SU-DHL-6 (cell line): ENCODE measurements at regions not wholly inside any gene's neighbourhood (a gene's known extent, or its start where the extent isn't known, plus 50 kb on each side); places are given as distances from the start of the nearest gene placed in this dataset.

ENCODE experiments used
- EZH2phosphoT487 ChIP-seq: fragments of 200-600 bp; sonication (generic), shearing (Covaris generic); conservative IDR thresholded peaks from 2 replicates; pipeline ENCODE4 v1.6.1; 2018; ENCODE audit warnings: mild to moderate bottlenecking, antibody characterized with exemption, low read length, moderate library complexity, mixed read lengths
- TF ChIP-seq, protein P1 (sequence below): fragments of 200-600 bp; sonication (generic); IDR thresholded peaks from one replicate; pipeline ENCODE4 v1.5.1; 2017; ENCODE audit warnings: antibody characterized with exemption, mild to moderate bottlenecking, low read length, moderate library complexity; ENCODE audit not compliant: insufficient read depth, poor library complexity, severe bottlenecking

DNA sequence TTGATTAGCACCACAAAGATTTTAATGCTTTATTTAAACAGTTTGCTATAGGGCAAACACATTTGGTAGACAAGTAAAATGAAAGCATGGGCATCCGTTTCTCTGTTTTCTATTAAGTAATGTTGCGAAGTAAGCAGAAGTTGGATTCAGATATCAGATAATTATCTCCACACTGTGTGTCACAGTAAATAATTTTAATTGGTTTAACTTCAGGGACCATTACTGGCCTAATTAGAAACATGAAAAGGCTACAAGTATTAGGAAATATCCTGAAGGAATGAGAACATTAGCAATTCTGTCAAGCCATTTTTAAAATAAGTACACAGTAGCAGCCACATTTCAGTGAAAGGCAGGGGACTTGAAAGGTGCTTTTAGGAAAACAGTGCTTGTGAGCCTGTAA lies 975.4 kb downstream of the NR2F1-AS1 start:
- TF ChIP-seq, protein P1, sequence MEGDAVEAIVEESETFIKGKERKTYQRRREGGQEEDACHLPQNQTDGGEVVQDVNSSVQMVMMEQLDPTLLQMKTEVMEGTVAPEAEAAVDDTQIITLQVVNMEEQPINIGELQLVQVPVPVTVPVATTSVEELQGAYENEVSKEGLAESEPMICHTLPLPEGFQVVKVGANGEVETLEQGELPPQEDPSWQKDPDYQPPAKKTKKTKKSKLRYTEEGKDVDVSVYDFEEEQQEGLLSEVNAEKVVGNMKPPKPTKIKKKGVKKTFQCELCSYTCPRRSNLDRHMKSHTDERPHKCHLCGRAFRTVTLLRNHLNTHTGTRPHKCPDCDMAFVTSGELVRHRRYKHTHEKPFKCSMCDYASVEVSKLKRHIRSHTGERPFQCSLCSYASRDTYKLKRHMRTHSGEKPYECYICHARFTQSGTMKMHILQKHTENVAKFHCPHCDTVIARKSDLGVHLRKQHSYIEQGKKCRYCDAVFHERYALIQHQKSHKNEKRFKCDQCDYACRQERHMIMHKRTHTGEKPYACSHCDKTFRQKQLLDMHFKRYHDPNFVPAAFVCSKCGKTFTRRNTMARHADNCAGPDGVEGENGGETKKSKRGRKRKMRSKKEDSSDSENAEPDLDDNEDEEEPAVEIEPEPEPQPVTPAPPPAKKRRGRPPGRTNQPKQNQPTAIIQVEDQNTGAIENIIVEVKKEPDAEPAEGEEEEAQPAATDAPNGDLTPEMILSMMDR, result no peak
- TF ChIP-seq EZH2phosphoT487, result no peak
